ENCODE measurements at regions not wholly inside any gene's neighbourhood (a gene's known extent, or its start where the extent isn't known, plus 50 kb on each side); places are given as distances from the start of the nearest gene placed in this dataset.

- TF ChIP-seq CTCF (IDR thresholded peaks at IDR 0.05): no peak
- TF ChIP-seq POLR2A (IDR thresholded peaks at IDR 0.05): no peak
Observed at GRCh38 chr9:678897-679296, 162.6 kb upstream of the DMRT1 start.

All from lower leg skin (tissue), 3 donors.